GM12875 (cell line): ENCODE measurements at regions not wholly inside any gene's neighbourhood (a gene's known extent, or its start where the extent isn't known, plus 50 kb on each side); places are given as distances from the start of the nearest gene placed in this dataset.

Experiments
- H3K4me3 ChIP-seq: one replicate; pipeline ENCODE4 v1.5.1; 2011; ENCODE audit warnings: low read depth, low read length, control low read depth
- TF ChIP-seq, protein P1 (sequence below): IDR thresholded peaks from 2 replicates; pipeline ENCODE4 v1.5.1; 2011; ENCODE audit warnings: low read depth, mild to moderate bottlenecking, control low read depth, inconsistent platforms, low read length, moderate library complexity, borderline replicate concordance; ENCODE audit not compliant: insufficient read depth

DNA sequence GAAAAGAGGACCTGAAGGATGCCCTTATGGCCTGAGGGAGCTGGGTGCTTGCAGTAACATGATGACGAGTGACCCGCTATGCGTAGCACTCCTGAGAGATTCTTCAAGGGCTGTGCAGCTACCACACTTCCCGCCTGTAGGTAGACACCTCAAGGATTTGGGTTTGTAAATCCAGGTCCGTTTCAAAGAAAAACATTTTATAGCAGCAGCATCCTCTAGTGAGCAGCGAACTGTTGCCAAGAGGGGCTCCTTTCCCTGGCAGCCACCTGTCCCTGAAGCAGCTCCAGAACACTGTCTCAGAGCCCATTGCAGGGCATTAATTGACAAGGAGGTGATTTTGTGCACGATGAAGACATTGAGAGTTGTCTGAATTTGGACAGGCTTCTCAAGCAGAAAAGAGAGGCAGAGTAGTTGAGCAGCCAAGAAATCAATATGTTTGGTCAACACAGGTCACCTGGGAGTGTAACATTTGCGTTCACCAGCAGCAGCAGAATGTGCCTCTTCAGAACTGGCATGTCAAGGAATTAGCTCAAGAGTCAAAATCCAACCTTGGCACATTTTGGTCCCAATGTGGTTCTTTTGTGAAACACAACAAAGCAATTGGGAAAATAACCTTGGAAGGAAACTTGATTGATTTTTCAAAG is 209.8 kb upstream of the MTNR1B start:
- TF ChIP-seq, protein P1, sequence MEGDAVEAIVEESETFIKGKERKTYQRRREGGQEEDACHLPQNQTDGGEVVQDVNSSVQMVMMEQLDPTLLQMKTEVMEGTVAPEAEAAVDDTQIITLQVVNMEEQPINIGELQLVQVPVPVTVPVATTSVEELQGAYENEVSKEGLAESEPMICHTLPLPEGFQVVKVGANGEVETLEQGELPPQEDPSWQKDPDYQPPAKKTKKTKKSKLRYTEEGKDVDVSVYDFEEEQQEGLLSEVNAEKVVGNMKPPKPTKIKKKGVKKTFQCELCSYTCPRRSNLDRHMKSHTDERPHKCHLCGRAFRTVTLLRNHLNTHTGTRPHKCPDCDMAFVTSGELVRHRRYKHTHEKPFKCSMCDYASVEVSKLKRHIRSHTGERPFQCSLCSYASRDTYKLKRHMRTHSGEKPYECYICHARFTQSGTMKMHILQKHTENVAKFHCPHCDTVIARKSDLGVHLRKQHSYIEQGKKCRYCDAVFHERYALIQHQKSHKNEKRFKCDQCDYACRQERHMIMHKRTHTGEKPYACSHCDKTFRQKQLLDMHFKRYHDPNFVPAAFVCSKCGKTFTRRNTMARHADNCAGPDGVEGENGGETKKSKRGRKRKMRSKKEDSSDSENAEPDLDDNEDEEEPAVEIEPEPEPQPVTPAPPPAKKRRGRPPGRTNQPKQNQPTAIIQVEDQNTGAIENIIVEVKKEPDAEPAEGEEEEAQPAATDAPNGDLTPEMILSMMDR, result no peak

DNA sequence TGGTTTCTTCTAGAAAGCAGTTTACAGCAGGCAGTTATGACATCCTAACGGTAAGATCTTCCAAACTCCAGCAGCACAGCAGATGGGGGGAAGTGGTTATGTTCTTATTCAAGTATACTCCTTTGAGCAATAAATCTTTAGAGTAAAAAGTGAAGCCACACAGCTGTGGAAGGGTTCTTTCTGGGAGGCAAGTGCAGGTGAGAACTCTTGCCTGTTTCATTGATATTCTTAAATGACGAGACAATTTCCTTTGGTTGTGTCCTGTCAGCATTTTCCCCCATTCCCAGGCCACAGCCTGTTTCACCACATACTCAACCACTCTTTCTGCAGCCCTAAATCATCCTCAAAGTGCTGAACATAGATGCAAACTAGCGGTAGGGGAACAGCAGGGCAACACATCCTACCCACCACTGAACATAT is 207.3 kb upstream of the MTNR1B start:
- H3K4me3 ChIP-seq, result no peak overlapping the region
- TF ChIP-seq, protein P1, result no peak

More for the DNA sequence above, 209.8 kb upstream of the MTNR1B start:
- H3K4me3 ChIP-seq, result no peak overlapping the region

DNA sequence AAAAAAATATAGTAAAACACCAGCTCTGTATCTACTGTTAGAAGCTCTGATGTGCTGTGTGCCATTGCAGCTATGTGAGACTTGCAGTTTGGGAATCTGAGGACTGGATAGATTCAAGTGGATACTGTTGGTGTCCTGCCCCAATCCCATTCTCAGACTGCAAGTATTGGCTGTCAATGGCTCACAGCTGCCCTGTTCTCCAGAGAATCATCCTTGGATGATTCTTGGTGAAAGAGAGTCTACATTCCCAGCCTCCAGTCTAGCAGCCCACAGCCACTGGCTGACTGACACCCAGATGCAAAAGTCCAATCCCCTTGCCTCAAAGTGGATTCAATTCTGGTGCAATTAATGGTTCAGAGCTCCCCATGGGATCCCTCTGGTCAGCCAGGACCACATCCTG is 206.1 kb upstream of the MTNR1B start:
- H3K4me3 ChIP-seq, result no peak overlapping the region
- TF ChIP-seq, protein P1, result no peak

DNA sequence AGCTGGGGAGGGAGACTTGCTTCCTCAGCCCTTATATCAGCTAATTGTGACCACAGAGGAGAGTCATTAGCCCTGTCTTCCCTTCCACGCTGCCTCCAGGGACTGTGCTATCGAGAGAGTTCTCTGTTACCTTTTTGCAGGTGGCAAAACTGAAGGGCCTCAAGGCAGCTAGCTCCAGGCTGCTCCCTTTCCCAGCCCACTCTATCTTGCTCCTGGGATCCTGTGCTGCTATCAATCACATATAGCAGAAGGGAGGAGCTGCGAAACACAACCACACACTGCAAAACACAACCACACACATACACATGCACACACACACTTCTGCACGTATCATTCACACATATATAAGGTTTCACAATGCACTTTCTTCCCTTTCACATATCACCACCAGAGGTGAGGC is 205.3 kb upstream of the MTNR1B start:
- TF ChIP-seq, protein P1, result no peak
- H3K4me3 ChIP-seq, result no peak overlapping the region

DNA sequence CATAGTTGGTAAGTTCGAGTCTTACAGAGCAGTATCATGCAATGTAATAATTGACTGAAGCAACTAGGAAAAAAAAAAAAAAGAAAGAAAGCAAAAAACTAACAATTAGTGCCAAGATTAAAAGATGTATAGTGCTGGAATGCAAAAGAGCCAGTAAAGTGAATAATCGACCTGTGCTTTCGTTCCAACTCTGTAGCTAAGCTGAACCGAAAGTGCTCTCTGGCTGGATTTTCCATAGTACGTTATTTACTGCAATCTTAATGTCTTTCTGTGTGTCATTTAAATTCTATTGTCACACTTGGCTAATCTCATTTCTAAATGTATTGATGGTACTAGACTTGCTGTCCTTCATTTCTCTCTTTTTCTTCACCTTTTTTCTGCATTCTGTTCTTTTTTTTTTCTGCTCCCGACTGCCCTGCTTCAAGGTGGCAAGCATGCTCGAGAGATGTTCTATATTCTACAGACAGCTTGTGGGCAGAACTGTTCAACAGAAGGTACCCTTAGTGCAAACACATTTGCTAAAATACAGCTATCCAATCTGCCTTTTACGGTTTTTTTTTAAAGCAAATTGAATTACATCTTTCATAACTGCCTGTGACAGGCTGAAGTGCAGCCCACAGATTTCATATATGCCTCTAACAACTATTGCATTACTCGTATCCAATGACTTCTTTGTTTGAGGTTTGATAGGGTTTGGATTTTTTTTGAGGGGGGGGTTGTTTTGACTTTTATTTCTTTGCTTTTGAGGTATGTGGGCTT is 204.2 kb upstream of the MTNR1B start:
- no peak overlapping the region for H3K4me3 ChIP-seq
- TF ChIP-seq, protein P1, result no peak

DNA sequence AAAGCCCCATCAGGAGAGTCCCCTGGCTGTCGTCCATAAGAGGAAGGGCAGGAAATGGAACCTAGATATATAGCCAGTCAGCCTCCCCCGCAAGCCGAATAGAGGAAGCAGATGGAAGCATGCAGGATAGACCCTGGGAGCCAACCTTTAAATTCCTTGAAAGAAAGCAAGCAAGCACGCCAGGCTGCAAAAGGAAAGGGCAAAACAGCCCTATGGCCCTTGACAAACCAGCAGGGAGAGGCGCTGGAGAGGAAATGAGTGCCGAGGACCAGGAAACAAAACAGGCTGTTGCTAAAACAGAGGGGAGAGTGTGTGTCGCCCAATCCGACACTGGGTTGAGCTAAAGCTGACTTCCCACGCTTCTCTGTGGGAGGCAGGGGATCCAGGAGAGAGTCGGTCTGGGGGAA is 203.5 kb upstream of the MTNR1B start:
- TF ChIP-seq, protein P1, result no peak
- no peak overlapping the region for H3K4me3 ChIP-seq

DNA sequence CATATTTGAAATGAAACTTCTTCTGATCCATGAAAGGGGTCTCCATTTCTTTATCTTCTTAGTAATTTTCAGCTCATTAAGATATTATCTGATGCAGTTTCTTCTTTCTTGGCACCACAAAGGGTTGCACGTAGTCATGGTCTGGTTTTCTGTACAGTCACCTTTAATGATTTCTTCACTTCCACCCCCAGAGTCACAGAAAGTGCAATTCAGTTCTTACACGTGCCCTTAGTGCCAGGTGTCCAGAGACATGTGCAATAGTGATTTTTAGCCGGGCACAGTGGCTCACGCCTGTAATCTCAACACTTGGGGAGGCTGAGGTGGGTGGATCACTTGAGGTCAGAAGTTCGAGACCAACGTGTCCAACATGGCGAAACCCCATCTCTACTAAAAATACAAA is 202.8 kb upstream of the MTNR1B start:
- H3K4me3 ChIP-seq, result no peak overlapping the region
- TF ChIP-seq, protein P1, result no peak
